HG03175 (cell line): ENCODE measurements at regions not wholly inside any gene's neighbourhood (a gene's known extent, or its start where the extent isn't known, plus 50 kb on each side); places are given as distances from the start of the nearest gene placed in this dataset.

Experiments
- ATAC-seq: cut with Tn5 transposase; IDR thresholded peaks from one replicate; pipeline ENCODE4 v1.9.1; 2021; ENCODE audit warnings: mild to moderate bottlenecking, moderate library complexity; ENCODE audit not compliant: unreplicated experiment

- no peak for ATAC-seq
These were observed 65.7 kb downstream of the UNC5CL start for GRCh38 chr6:40973304-40973703.

GRCh38 chr6:40972814-40973213 lies 66.2 kb downstream of the UNC5CL start:
- ATAC-seq: no peak

GRCh38 chr6:40972190-40972589 lies 66.8 kb downstream of the UNC5CL start:
- no peak for ATAC-seq

- ATAC-seq: no peak
These were observed 70.3 kb downstream of the UNC5CL start for GRCh38 chr6:40968620-40969164.

GRCh38 chr6:40966860-40967259 lies 72.2 kb downstream of the UNC5CL start:
- no peak for ATAC-seq

GRCh38 chr6:40965046-40965445 lies 74.0 kb downstream of the UNC5CL start:
- no peak for ATAC-seq

- ATAC-seq: no peak
These were observed 76.0 kb downstream of the UNC5CL start for GRCh38 chr6:40963019-40963418.

GRCh38 chr6:40962241-40962640 lies 76.8 kb downstream of the UNC5CL start:
- peak; percentile 61 for ATAC-seq

GRCh38 chr6:40961831-40962230 lies 77.2 kb downstream of the UNC5CL start:
- no peak for ATAC-seq

GRCh38 chr6:40960742-40961430 lies 78.1 kb downstream of the UNC5CL start:
- no peak for ATAC-seq

- ATAC-seq: no peak
These were observed 79.2 kb downstream of the UNC5CL start for GRCh38 chr6:40959781-40960327.

- ATAC-seq: no peak
These were observed 80.3 kb downstream of the UNC5CL start for GRCh38 chr6:40958738-40959137.

- ATAC-seq: no peak
These were observed 81.2 kb downstream of the UNC5CL start for GRCh38 chr6:40957616-40958492.

- no peak for ATAC-seq
These were observed 82.1 kb downstream of the UNC5CL start for GRCh38 chr6:40956936-40957335.

GRCh38 chr6:40955178-40955545 lies 83.9 kb downstream of the UNC5CL start:
- no peak for ATAC-seq

GRCh38 chr6:40954446-40955177 lies 84.4 kb downstream of the UNC5CL start:
- no peak for ATAC-seq

- no peak for ATAC-seq
These were observed 85.5 kb downstream of the UNC5CL start for GRCh38 chr6:40953486-40953885.

- no peak for ATAC-seq
These were observed 87.9 kb downstream of the UNC5CL start for GRCh38 chr6:40950986-40951698.

- ATAC-seq: no peak
These were observed 90.5 kb downstream of the UNC5CL start for GRCh38 chr6:40948570-40948969.

- no peak for ATAC-seq
These were observed 91.0 kb downstream of the UNC5CL start for GRCh38 chr6:40947876-40948526.
